ENCODE measurements at regions not wholly inside any gene's neighbourhood (a gene's known extent, or its start where the extent isn't known, plus 50 kb on each side); places are given as distances from the start of the nearest gene placed in this dataset.

GRCh38 chr18:29849144-29849543, 1193.4 kb downstream of the DSC3 start:
- no peak for TF ChIP-seq GATA3 (IDR thresholded peaks at IDR 0.05; ENCODE audit: low read depth, low read length)
- TF ChIP-seq GATA2 (IDR thresholded peaks at IDR 0.05; ENCODE audit: low read depth, low read length): no peak

Data from SH-SY5Y (cell line).